ENCODE measurements at regions not wholly inside any gene's neighbourhood (a gene's known extent, or its start where the extent isn't known, plus 50 kb on each side); places are given as distances from the start of the nearest gene placed in this dataset.

DNA sequence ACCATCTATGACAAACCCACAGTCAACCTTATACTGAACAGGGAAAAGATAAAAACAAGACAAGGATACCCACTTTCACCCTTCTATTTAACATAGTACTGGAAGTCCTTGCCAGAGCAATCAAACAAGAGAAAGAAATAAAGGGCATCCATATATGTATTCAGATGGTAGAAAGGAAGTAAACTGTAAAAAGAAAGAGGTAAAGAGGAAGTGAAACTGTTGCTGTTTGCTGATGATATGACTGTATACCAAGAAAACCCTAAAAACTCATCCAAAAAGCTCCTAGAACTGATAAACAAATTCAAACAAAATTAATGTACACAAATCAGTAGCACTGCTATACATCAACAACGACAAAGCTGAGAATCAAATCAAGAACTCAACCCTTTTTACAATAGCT, 538.7 kb upstream of the PABPC4L start:
- Mint-ChIP-seq H3K4me3 (no peak overlapping the region), H3K4me1 (no peaks in the 10 kb centered on the region), H3K27me3 (ENCODE audit: insufficient read depth, low read depth, poor library complexity) (no peaks in the 10 kb centered on the region), H3K27ac (no peak overlapping the region), H3K9me3 (peaks cover 4% of the 10 kb centered on the region; the same call in 2 of the 3 replicates), H3K36me3 (ENCODE audit: low read depth) (peaks cover 4% of the 10 kb centered on the region; the same call in 2 of the 3 replicates)
- no peaks in the 10 kb centered on the region for H3F3A ChIP-seq (replicated peaks; ENCODE audit: low read depth)
- H4K20me1 ChIP-seq (replicated peaks; ENCODE audit: insufficient read depth), result no peaks in the 10 kb centered on the region
- no peaks in the 10 kb centered on the region for H3K79me2 ChIP-seq (replicated peaks; ENCODE audit: insufficient read depth)
- no peaks in the 10 kb centered on the region for H3K27me3 ChIP-seq (ENCODE audit: insufficient read depth)
- H3K4me1 ChIP-seq (ENCODE audit: insufficient read depth), result no peaks in the 10 kb centered on the region
- DNase-seq (ENCODE audit: low spot score) (no peak), ATAC-seq (no peak)
- no peak overlapping the region for H3K4me2 ChIP-seq
- no peak overlapping the region for H2AFZ ChIP-seq
- H3K4me3 ChIP-seq, result no peak overlapping the region
- 0 out of 2 replicates have a peak, but pooled peaks cover 3% of the 10 kb centered on the region for H3K9me2 ChIP-seq (ENCODE audit: insufficient read depth)
- H3K36me3 ChIP-seq (ENCODE audit: insufficient read depth), result no peaks in the 10 kb centered on the region
- H3K27ac ChIP-seq (ENCODE audit: low read depth), result no peak overlapping the region
- TF ChIP-seq ZNF114 (CRISPR knock-in tag; IDR thresholded peaks at IDR 0.05) (no peak), STAT1 (IDR thresholded peaks at IDR 0.05; ENCODE audit: unreplicated experiment) (no peak), JUNB (IDR thresholded peaks at IDR 0.05; ENCODE audit: unreplicated experiment) (no peak), EZH2 (IDR thresholded peaks at IDR 0.05; ENCODE audit: low read depth, unreplicated experiment) (no peak), NANOG (IDR thresholded peaks at IDR 0.05; ENCODE audit: borderline replicate concordance) (no peak), EZH2phosphoT487 (IDR thresholded peaks at IDR 0.05; ENCODE audit: unreplicated experiment) (no peak)
- TF ChIP-seq, protein P1, sequence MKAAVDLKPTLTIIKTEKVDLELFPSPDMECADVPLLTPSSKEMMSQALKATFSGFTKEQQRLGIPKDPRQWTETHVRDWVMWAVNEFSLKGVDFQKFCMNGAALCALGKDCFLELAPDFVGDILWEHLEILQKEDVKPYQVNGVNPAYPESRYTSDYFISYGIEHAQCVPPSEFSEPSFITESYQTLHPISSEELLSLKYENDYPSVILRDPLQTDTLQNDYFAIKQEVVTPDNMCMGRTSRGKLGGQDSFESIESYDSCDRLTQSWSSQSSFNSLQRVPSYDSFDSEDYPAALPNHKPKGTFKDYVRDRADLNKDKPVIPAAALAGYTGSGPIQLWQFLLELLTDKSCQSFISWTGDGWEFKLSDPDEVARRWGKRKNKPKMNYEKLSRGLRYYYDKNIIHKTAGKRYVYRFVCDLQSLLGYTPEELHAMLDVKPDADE (IDR thresholded peaks at IDR 0.05), result no peak
- TF ChIP-seq, protein P2, sequence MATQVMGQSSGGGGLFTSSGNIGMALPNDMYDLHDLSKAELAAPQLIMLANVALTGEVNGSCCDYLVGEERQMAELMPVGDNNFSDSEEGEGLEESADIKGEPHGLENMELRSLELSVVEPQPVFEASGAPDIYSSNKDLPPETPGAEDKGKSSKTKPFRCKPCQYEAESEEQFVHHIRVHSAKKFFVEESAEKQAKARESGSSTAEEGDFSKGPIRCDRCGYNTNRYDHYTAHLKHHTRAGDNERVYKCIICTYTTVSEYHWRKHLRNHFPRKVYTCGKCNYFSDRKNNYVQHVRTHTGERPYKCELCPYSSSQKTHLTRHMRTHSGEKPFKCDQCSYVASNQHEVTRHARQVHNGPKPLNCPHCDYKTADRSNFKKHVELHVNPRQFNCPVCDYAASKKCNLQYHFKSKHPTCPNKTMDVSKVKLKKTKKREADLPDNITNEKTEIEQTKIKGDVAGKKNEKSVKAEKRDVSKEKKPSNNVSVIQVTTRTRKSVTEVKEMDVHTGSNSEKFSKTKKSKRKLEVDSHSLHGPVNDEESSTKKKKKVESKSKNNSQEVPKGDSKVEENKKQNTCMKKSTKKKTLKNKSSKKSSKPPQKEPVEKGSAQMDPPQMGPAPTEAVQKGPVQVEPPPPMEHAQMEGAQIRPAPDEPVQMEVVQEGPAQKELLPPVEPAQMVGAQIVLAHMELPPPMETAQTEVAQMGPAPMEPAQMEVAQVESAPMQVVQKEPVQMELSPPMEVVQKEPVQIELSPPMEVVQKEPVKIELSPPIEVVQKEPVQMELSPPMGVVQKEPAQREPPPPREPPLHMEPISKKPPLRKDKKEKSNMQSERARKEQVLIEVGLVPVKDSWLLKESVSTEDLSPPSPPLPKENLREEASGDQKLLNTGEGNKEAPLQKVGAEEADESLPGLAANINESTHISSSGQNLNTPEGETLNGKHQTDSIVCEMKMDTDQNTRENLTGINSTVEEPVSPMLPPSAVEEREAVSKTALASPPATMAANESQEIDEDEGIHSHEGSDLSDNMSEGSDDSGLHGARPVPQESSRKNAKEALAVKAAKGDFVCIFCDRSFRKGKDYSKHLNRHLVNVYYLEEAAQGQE (IDR thresholded peaks at IDR 0.05; ENCODE audit: unreplicated experiment), result no peak
- TF ChIP-seq, protein P3, sequence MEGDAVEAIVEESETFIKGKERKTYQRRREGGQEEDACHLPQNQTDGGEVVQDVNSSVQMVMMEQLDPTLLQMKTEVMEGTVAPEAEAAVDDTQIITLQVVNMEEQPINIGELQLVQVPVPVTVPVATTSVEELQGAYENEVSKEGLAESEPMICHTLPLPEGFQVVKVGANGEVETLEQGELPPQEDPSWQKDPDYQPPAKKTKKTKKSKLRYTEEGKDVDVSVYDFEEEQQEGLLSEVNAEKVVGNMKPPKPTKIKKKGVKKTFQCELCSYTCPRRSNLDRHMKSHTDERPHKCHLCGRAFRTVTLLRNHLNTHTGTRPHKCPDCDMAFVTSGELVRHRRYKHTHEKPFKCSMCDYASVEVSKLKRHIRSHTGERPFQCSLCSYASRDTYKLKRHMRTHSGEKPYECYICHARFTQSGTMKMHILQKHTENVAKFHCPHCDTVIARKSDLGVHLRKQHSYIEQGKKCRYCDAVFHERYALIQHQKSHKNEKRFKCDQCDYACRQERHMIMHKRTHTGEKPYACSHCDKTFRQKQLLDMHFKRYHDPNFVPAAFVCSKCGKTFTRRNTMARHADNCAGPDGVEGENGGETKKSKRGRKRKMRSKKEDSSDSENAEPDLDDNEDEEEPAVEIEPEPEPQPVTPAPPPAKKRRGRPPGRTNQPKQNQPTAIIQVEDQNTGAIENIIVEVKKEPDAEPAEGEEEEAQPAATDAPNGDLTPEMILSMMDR (conservative IDR thresholded peaks at IDR 0.05; ENCODE audit: low read depth in 2 of 2), result no peak
- TF ChIP-seq, protein P4, sequence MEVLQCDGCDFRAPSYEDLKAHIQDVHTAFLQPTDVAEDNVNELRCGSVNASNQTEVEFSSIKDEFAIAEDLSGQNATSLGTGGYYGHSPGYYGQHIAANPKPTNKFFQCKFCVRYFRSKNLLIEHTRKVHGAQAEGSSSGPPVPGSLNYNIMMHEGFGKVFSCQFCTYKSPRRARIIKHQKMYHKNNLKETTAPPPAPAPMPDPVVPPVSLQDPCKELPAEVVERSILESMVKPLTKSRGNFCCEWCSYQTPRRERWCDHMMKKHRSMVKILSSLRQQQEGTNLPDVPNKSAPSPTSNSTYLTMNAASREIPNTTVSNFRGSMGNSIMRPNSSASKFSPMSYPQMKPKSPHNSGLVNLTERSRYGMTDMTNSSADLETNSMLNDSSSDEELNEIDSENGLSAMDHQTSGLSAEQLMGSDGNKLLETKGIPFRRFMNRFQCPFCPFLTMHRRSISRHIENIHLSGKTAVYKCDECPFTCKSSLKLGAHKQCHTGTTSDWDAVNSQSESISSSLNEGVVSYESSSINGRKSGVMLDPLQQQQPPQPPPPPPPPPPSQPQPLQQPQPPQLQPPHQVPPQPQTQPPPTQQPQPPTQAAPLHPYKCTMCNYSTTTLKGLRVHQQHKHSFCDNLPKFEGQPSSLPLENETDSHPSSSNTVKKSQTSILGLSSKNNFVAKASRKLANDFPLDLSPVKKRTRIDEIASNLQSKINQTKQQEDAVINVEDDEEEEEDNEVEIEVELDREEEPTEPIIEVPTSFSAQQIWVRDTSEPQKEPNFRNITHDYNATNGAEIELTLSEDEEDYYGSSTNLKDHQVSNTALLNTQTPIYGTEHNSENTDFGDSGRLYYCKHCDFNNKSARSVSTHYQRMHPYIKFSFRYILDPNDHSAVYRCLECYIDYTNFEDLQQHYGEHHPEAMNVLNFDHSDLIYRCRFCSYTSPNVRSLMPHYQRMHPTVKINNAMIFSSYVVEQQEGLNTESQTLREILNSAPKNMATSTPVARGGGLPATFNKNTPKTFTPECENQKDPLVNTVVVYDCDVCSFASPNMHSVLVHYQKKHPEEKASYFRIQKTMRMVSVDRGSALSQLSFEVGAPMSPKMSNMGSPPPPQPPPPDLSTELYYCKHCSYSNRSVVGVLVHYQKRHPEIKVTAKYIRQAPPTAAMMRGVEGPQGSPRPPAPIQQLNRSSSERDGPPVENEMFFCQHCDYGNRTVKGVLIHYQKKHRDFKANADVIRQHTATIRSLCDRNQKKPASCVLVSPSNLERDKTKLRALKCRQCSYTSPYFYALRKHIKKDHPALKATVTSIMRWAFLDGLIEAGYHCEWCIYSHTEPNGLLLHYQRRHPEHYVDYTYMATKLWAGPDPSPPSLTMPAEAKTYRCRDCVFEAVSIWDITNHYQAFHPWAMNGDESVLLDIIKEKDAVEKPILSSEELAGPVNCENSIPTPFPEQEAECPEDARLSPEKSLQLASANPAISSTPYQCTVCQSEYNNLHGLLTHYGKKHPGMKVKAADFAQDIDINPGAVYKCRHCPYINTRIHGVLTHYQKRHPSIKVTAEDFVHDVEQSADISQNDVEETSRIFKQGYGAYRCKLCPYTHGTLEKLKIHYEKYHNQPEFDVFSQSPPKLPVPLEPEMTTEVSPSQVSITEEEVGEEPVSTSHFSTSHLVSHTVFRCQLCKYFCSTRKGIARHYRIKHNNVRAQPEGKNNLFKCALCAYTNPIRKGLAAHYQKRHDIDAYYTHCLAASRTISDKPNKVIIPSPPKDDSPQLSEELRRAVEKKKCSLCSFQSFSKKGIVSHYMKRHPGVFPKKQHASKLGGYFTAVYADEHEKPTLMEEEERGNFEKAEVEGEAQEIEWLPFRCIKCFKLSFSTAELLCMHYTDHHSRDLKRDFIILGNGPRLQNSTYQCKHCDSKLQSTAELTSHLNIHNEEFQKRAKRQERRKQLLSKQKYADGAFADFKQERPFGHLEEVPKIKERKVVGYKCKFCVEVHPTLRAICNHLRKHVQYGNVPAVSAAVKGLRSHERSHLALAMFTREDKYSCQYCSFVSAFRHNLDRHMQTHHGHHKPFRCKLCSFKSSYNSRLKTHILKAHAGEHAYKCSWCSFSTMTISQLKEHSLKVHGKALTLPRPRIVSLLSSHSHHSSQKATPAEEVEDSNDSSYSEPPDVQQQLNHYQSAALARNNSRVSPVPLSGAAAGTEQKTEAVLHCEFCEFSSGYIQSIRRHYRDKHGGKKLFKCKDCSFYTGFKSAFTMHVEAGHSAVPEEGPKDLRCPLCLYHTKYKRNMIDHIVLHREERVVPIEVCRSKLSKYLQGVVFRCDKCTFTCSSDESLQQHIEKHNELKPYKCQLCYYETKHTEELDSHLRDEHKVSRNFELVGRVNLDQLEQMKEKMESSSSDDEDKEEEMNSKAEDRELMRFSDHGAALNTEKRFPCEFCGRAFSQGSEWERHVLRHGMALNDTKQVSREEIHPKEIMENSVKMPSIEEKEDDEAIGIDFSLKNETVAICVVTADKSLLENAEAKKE (CRISPR knock-in tag; IDR thresholded peaks at IDR 0.05), result no peak
